Transverse colon (tissue), 4 donors: ENCODE measurements at regions not wholly inside any gene's neighbourhood (a gene's known extent, or its start where the extent isn't known, plus 50 kb on each side); places are given as distances from the start of the nearest gene placed in this dataset.
A peak's percentile ranks its signal among the peaks of the same experiment; 100 is the strongest.

Experiments
- DNase-seq: peaks from one replicate; pipeline ENCODE4 v3.0.0-alpha.2; 2019
- H3K27ac ChIP-seq, 4 donors: fragments of 200-600 bp; sonication (generic); 2 replicates each; pipeline ENCODE4 v1.5.1; 2016 to 2018; ENCODE audit warnings: inconsistent platforms in 4 of 4
- H3K27me3 ChIP-seq: fragments of 200-600 bp; sonication (generic); 2 replicates; pipeline ENCODE4 v1.5.1; 2017; ENCODE audit warnings: inconsistent platforms
- H3K36me3 ChIP-seq, 4 donors: fragments of 200-600 bp; sonication (generic); 2 replicates each; pipeline ENCODE4 v1.5.1; 2017 to 2019; ENCODE audit warnings: inconsistent platforms in 4 of 4
- H3K4me1 ChIP-seq, 4 donors: fragments of 200-600 bp; sonication (generic); 2 replicates each; pipeline ENCODE4 v1.5.1; 2017 to 2020; ENCODE audit warnings: inconsistent platforms in 4 of 4
- H3K4me3 ChIP-seq, 4 donors: fragments of 200-600 bp; sonication (generic); 1 replicate in 1 of 4; 2 replicates in 3 of 4; pipeline versions ENCODE4 v1.5.1 to v1.6.1; 2017 to 2019; ENCODE audit warnings: inconsistent platforms in 4 of 4
- H3K9me3 ChIP-seq, 2 donors: fragments of 200-600 bp; sonication (generic); 2 replicates each; pipeline ENCODE4 v1.5.1; 2017 to 2019; ENCODE audit warnings: inconsistent platforms in 2 of 2
- CTCF ChIP-seq, 5 experiments: fragments of 200-600 bp in 3 of 5; fragments of 450-650 bp in 2 of 5; sonication (generic) in 3 of 5; IDR thresholded peaks; 1 replicate in 2 of 5; 2 replicates in 3 of 5; pipeline ENCODE4 v1.5.1; 2016 to 2017; ENCODE audit warnings: antibody characterized with exemption in 5 of 5, inconsistent platforms in 3 of 5, mild to moderate bottlenecking in 2 of 5, moderate library complexity in 1 of 5
- EP300 ChIP-seq: sonication (generic); formaldehyde crosslinking; IDR thresholded peaks from one replicate; pipeline ENCODE4 v1.6.1; 2017; ENCODE audit warnings: antibody characterized with exemption, low read depth
- POLR2A ChIP-seq: fragments of 450-650 bp; IDR thresholded peaks from one replicate; pipeline ENCODE4 v1.6.1; 2016; ENCODE audit warnings: antibody characterized with exemption, mild to moderate bottlenecking, moderate library complexity
- POLR2AphosphoS5 ChIP-seq, 3 donors: sonication (generic); formaldehyde crosslinking; IDR thresholded peaks; one replicate each; pipeline ENCODE4 v1.6.1; 2016; ENCODE audit warnings: antibody characterized with exemption in 3 of 3
- WGBS, 2 donors: methylation state at CpG; one replicate each; pipeline ENCODE4 v1.1.5; 2018; ENCODE audit warnings: low coverage in 1 of 2; 5-methylcytosine and 5-hydroxymethylcytosine counted together
- in situ Hi-C, 4 donors: fragments of 200-750 bp; cut with MboI; loops; one replicate each; pipeline versions ENCODE4 v1.15.0 to v1.15.1; 2017; ENCODE audit warnings: low sequenced_read_pairs in 3 of 4, low pct_ligation_motif_present in 1 of 4, low pct_unique_long_range_greater_than_20kb in 1 of 4
- intact Hi-C: fragments of 100-400 bp; cut with DNase I; formaldehyde crosslinking; loops from one replicate; pipeline ENCODE4 v1.15.1; 2023; ENCODE audit warnings: low total_unique reads

- DNase-seq: peak; percentile 91
- 1% methylated on average over 45 of the region's 57 CpGs; no CpG with 5 or more reads in 1 of the 2 donors for WGBS, 2 donors
- H3K27me3 ChIP-seq: no peaks in the 10 kb centered on the region
- peak overlapping the region; percentile 83 to 89 (median 88) for H3K27ac ChIP-seq
- peaks cover 0 to 4% (median 0%) of the 10 kb centered on the region in 4 donors for H3K4me1 ChIP-seq
- TF ChIP-seq CTCF (IDR thresholded peaks at IDR 0.05): no peak
- peak; percentile 63 for TF ChIP-seq POLR2A
- peak; percentile 68 to 90 (median 82) for TF ChIP-seq POLR2AphosphoS5 (IDR thresholded peaks at IDR 0.05)
- TF ChIP-seq EP300: no peak
- intact Hi-C loops (no loop called here), in situ Hi-C loops (no loop called here)
- H3K4me3 ChIP-seq: peak overlapping the region; percentile 51 to 69 (median 52)
- no peaks in the 10 kb centered on the region for H3K36me3 ChIP-seq
- H3K9me3 ChIP-seq: no peaks in the 10 kb centered on the region
Measured at GRCh38 chr9:6703898-6704639, 53.7 kb upstream of the KDM4C start.

DNA sequence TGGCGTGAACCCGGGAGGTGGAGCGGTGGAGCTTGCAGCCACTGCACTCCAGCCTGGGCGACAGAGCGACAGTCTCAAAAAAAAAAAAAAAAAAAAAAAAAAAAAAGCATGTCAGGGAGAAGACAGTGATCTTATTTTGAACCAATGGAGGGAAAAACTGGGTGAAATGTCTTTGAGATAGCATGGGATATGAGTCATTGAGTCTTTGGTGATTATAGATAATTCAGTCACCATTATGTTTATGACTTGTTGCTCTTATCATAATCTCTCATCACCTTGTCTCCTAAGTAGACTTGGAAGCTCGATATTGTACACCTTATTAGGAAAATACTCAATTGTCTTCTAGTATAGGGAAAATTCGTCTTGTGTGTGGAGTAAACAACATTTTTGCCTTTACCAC, 55.1 kb upstream of the KDM4C start:
- WGBS, 2 donors: 80 to 85% methylated on average over 1 to 7 of the region's 7 CpGs
- in situ Hi-C loops: no loop called here

DNA sequence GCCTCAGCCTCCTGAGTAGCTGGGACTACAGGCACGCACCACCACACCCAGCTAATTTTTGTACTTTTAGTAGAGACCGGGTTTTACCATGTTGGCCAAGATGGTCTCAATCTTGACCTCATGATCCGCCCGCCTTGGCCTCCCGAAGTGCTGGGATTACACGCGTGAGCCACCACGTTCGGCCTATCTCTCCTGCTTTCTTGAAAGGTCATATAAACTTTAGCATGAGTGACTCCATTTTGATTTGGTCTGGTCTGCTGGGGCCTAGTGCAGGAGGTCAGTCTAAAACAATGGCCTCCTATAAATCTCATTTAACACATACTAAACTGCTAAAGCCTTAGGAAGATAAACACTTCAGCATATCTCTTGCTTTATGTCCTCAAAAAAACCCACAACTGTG, 50.6 kb upstream of the GLDC start:
- H3K9me3 ChIP-seq: no peaks in the 10 kb centered on the region
- H3K4me3 ChIP-seq: no peak overlapping the region
- TF ChIP-seq POLR2AphosphoS5 (IDR thresholded peaks at IDR 0.05) (no peak), CTCF (IDR thresholded peaks at IDR 0.05) (no peak), POLR2A (no peak), EP300 (no peak)
- H3K4me1 ChIP-seq: peaks cover 0 to 4% (median 0%) of the 10 kb centered on the region in 4 donors
- no peak overlapping the region for H3K27ac ChIP-seq
- in situ Hi-C loops (no loop called here), intact Hi-C loops (no loop called here)
- 95% methylated on average over 9 of the region's 9 CpGs; no CpG with 5 or more reads in 1 of the 2 donors for WGBS, 2 donors
- no peaks in the 10 kb centered on the region for H3K36me3 ChIP-seq
- no peak for DNase-seq
- H3K27me3 ChIP-seq: no peaks in the 10 kb centered on the region

More for the DNA sequence above, 55.1 kb upstream of the KDM4C start:
- H3K27ac ChIP-seq: no peak overlapping the region
- TF ChIP-seq CTCF (IDR thresholded peaks at IDR 0.05): no peak
- no peak for TF ChIP-seq EP300
- no peak for TF ChIP-seq POLR2A
- TF ChIP-seq POLR2AphosphoS5 (IDR thresholded peaks at IDR 0.05): no peak
- no peaks in the 10 kb centered on the region for H3K9me3 ChIP-seq
- H3K27me3 ChIP-seq: no peaks in the 10 kb centered on the region
- H3K36me3 ChIP-seq: no peaks in the 10 kb centered on the region
- no peak for DNase-seq
- intact Hi-C loops: no loop called here
- H3K4me3 ChIP-seq: no peak overlapping the region
- H3K4me1 ChIP-seq: peaks cover 0 to 4% (median 0%) of the 10 kb centered on the region in 4 donors

DNA sequence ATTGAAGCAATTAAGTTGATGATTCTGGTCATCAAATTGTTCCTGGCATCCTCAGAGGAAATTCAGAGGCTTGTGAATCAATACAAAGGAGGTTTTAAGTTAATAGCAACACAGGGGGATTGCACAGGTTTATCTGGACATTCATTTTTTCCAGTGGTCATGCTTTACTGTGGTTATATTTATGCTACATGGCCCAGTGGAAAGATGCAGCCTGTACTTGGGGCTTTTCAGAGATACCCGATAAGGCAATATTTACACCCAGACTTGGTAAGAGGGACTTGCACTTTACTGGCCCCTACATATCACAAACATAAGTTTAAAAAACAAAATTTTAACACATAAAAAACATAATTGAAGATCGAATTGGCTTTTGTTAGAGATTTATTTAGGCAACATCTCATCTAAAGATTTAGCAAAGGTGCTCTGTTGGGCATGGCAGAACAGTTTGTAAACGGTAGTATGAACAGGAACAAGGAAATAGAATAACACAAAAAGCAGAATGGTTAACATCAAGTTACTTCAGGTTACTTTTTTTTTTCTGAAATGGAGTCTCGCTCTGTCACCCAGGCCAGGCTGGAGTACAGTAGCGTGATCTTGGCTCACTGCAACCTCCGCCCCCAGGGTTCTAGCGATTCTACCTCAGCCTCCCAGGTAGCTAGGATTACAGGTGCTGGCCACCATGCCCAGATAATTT, 49.7 kb upstream of the GLDC start:
- intact Hi-C loops: no loop called here
- DNase-seq: no peak
- WGBS, 2 donors: 62 to 76% methylated on average over 7 of the region's 7 CpGs
- H3K4me3 ChIP-seq: no peak overlapping the region
- no peaks in the 10 kb centered on the region for H3K9me3 ChIP-seq
- in situ Hi-C loops: no loop called here
- no peaks in the 10 kb centered on the region for H3K27me3 ChIP-seq
- TF ChIP-seq POLR2AphosphoS5 (IDR thresholded peaks at IDR 0.05): no peak
- no peak for TF ChIP-seq POLR2A
- no peak for TF ChIP-seq EP300
- TF ChIP-seq CTCF (IDR thresholded peaks at IDR 0.05): no peak
- no peak overlapping the region for H3K27ac ChIP-seq
- H3K4me1 ChIP-seq: peaks cover 0 to 4% (median 0%) of the 10 kb centered on the region in 4 donors
- no peaks in the 10 kb centered on the region for H3K36me3 ChIP-seq
